SIG-M5 treated with dmso at 0.1 percent for 504 hours (cell line): ENCODE measurements at regions not wholly inside any gene's neighbourhood (a gene's known extent, or its start where the extent isn't known, plus 50 kb on each side); places are given as distances from the start of the nearest gene placed in this dataset.
"Not testable (repeated sequence)": the region's sequence is repeated elsewhere in the genome, so short reads cannot be mapped to it uniquely, and the experiment has no call there.

Experiments used
- DNase-seq: peaks from one replicate; lab custom pipeline; 2025; ENCODE audit not compliant: unreplicated experiment; lab: John Stamatoyannopoulos, UW

GRCh38 chr21:35617491-35617890, 442.8 kb downstream of the SETD4 start:
- no peak for DNase-seq

GRCh38 chr21:35616090-35616489, 444.2 kb downstream of the SETD4 start:
- peak; percentile 22 for DNase-seq

- DNase-seq: peak; percentile 25
These were observed 445.0 kb downstream of the SETD4 start for GRCh38 chr21:35615325-35615724.

GRCh38 chr21:35614396-35614921, 445.9 kb downstream of the SETD4 start:
- DNase-seq: no peak

GRCh38 chr21:35611708-35612132, 448.6 kb downstream of the SETD4 start:
- no peak for DNase-seq

GRCh38 chr21:35609263-35609662, 451.1 kb downstream of the SETD4 start:
- DNase-seq: no peak

- DNase-seq: no peak
These were observed 452.9 kb downstream of the SETD4 start for GRCh38 chr21:35607406-35607805.

GRCh38 chr21:35606578-35606977, 453.7 kb downstream of the SETD4 start:
- DNase-seq: no peak

GRCh38 chr21:35606146-35606545, 454.2 kb downstream of the SETD4 start:
- no peak for DNase-seq

GRCh38 chr21:35603494-35603893, 456.8 kb downstream of the SETD4 start:
- no peak for DNase-seq

- peak; percentile 8 for DNase-seq
These were observed 457.4 kb downstream of the SETD4 start for GRCh38 chr21:35602811-35603362.

GRCh38 chr21:35601211-35601610, 459.1 kb downstream of the SETD4 start:
- DNase-seq: no peak

GRCh38 chr21:35599164-35599563, 461.2 kb downstream of the SETD4 start:
- DNase-seq: no peak

GRCh38 chr21:35597750-35598339, 462.5 kb downstream of the SETD4 start:
- DNase-seq: no peak

- DNase-seq: no peak
These were observed 465.4 kb downstream of the SETD4 start for GRCh38 chr21:35594905-35595304.

- no peak for DNase-seq
These were observed 467.3 kb downstream of the SETD4 start for GRCh38 chr21:35593000-35593502.

- DNase-seq: not testable (repeated sequence)
These were observed 470.0 kb downstream of the SETD4 start for GRCh38 chr21:35590284-35590683.

- DNase-seq: no peak
These were observed 472.4 kb downstream of the SETD4 start for GRCh38 chr21:35587841-35588380.

- no peak for DNase-seq
These were observed 474.0 kb downstream of the SETD4 start for GRCh38 chr21:35586305-35586704.

- DNase-seq: no peak
These were observed 474.4 kb downstream of the SETD4 start for GRCh38 chr21:35585878-35586277.

- DNase-seq: no peak
These were observed 475.2 kb downstream of the SETD4 start for GRCh38 chr21:35585155-35585554.

GRCh38 chr21:35583566-35584216, 476.6 kb downstream of the SETD4 start:
- DNase-seq: no peak
